Left colon (tissue), 2 donors: ENCODE measurements at regions not wholly inside any gene's neighbourhood (a gene's known extent, or its start where the extent isn't known, plus 50 kb on each side); places are given as distances from the start of the nearest gene placed in this dataset.
A peak's percentile ranks its signal among the peaks of the same experiment; 100 is the strongest.
"Not testable (repeated sequence)": the region's sequence is repeated elsewhere in the genome, so short reads cannot be mapped to it uniquely, and the experiment has no call there.

Experiments
- ATAC-seq: fragments of 200-7000 bp; cut with Tn5 transposase; one replicate; pipeline ENCODE4 v1.9.1; 2020; ENCODE audit warnings: mild to moderate bottlenecking, moderate library complexity
- DNase-seq, 2 donors: peaks; one replicate each; pipeline ENCODE4 v3.0.0-alpha.2; 2020
- intact Hi-C, 2 donors: fragments of 100-400 bp; cut with DNase I in 1 of 2; cut with micrococcal nuclease in 1 of 2; formaldehyde crosslinking; loops; one replicate each; pipeline versions ENCODE4 v1.11.2 to v1.14.0; 2022; cut with DNase I, micrococcal nuclease
- donor health status: DM: no; HTN: no; CAD: no.
- donor health status: DM: yes; HTN: yes; CAD: no.

GRCh38 chr2:89537862-89538261 lies 846.4 kb downstream of the RPIA start:
- ATAC-seq, intact Hi-C loops, DNase-seq: not testable (repeated sequence)

- ATAC-seq, intact Hi-C loops, DNase-seq: not testable (repeated sequence)
Observed at GRCh38 chr2:89544110-89544509, 852.6 kb downstream of the RPIA start.

GRCh38 chr2:89579154-89579553 lies 887.7 kb downstream of the RPIA start:
- intact Hi-C loops, ATAC-seq: not testable (repeated sequence)

GRCh38 chr2:89582816-89583215 lies 891.3 kb downstream of the RPIA start:
- intact Hi-C loops, ATAC-seq: not testable (repeated sequence)
- DNase-seq, result peak in 1 of 2 donors; percentile 49

More at GRCh38 chr2:89579154-89579553, 887.7 kb downstream of the RPIA start:
- not testable (repeated sequence) for DNase-seq

GRCh38 chr2:89584046-89584445 lies 892.6 kb downstream of the RPIA start:
- ATAC-seq, intact Hi-C loops: not testable (repeated sequence)
- peak in 1 of 2 donors; percentile 18 for DNase-seq

- DNase-seq, result peak in 1 of 2 donors; percentile 7
- ATAC-seq, intact Hi-C loops: not testable (repeated sequence)
Observed at GRCh38 chr2:89584868-89585557, 893.5 kb downstream of the RPIA start.

- DNase-seq (peak; percentile 72 to 75), ATAC-seq (peak; percentile 100)
- intact Hi-C loops, result not testable (repeated sequence)
Observed at GRCh38 chr2:89585558-89585920, 894.1 kb downstream of the RPIA start.

GRCh38 chr2:89599843-89600242 lies 908.4 kb downstream of the RPIA start:
- DNase-seq, intact Hi-C loops, ATAC-seq: not testable (repeated sequence)

- ATAC-seq, intact Hi-C loops, DNase-seq: not testable (repeated sequence)
Observed at GRCh38 chr2:89606514-89606913, 915.0 kb downstream of the RPIA start.

GRCh38 chr2:89610207-89610926 lies 918.9 kb downstream of the RPIA start:
- intact Hi-C loops, ATAC-seq, DNase-seq: not testable (repeated sequence)

- intact Hi-C loops, ATAC-seq, DNase-seq: not testable (repeated sequence)
Observed at GRCh38 chr2:89610927-89611515, 919.5 kb downstream of the RPIA start.

GRCh38 chr2:89611710-89612109 lies 920.2 kb downstream of the RPIA start:
- intact Hi-C loops, ATAC-seq, DNase-seq: not testable (repeated sequence)

- intact Hi-C loops, result not testable (repeated sequence)
Observed at GRCh38 chr2:89649268-89649667, 957.8 kb downstream of the RPIA start.

GRCh38 chr2:89679254-89679653 lies 987.8 kb downstream of the RPIA start:
- ATAC-seq, DNase-seq, intact Hi-C loops: not testable (repeated sequence)

More at GRCh38 chr2:89649268-89649667, 957.8 kb downstream of the RPIA start:
- not testable (repeated sequence) for ATAC-seq, DNase-seq
